HG02970 (cell line): ENCODE measurements at regions not wholly inside any gene's neighbourhood (a gene's known extent, or its start where the extent isn't known, plus 50 kb on each side); places are given as distances from the start of the nearest gene placed in this dataset.
A peak's percentile ranks its signal among the peaks of the same experiment; 100 is the strongest.

ENCODE experiments used
- ATAC-seq: cut with Tn5 transposase; IDR thresholded peaks from one replicate; pipeline ENCODE4 v1.9.1; 2021; ENCODE audit warnings: mild to moderate bottlenecking, moderate library complexity, moderate number of reproducible peaks; ENCODE audit not compliant: unreplicated experiment, low FRiP score

DNA sequence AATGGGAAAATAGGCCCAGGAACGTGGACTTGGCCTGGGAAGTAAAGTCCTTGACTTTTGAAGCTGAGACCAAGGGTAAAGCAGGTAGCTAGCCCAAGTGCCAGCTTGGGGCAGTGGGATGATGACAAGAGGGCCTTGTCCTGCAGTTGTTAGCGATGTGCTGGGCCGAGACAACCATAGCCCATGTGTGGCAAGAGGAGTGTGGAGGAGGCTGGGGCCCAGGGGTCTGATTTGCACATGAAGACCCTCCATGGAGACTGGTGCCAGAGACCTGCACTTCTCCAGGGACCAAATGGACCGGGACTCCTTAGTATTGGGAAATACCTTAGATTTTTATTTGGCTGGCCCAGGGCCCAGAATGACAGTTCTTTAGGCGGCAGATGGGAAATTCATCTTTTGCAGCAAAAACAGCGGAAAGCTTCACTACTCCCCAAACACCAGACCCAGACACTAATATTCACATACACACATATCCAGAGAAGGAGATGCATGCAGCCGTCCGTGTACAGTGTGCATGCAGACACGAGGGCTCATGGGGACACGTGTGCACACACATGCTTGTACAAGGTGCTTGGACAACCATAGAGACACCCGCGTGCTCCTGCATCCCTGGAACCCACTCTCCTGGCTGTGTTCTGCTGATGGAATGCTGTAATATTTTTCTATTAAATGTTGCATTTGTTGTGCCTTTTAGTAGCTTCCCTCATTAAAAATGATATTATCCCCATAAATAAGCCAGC, 78.1 kb upstream of the CSF3R start:
- ATAC-seq, result no peak

- no peak for ATAC-seq
These were observed 77.5 kb upstream of the CSF3R start for GRCh38 chr1:36560177-36560576.

GRCh38 chr1:36559061-36559460, 76.3 kb upstream of the CSF3R start:
- ATAC-seq, result no peak

DNA sequence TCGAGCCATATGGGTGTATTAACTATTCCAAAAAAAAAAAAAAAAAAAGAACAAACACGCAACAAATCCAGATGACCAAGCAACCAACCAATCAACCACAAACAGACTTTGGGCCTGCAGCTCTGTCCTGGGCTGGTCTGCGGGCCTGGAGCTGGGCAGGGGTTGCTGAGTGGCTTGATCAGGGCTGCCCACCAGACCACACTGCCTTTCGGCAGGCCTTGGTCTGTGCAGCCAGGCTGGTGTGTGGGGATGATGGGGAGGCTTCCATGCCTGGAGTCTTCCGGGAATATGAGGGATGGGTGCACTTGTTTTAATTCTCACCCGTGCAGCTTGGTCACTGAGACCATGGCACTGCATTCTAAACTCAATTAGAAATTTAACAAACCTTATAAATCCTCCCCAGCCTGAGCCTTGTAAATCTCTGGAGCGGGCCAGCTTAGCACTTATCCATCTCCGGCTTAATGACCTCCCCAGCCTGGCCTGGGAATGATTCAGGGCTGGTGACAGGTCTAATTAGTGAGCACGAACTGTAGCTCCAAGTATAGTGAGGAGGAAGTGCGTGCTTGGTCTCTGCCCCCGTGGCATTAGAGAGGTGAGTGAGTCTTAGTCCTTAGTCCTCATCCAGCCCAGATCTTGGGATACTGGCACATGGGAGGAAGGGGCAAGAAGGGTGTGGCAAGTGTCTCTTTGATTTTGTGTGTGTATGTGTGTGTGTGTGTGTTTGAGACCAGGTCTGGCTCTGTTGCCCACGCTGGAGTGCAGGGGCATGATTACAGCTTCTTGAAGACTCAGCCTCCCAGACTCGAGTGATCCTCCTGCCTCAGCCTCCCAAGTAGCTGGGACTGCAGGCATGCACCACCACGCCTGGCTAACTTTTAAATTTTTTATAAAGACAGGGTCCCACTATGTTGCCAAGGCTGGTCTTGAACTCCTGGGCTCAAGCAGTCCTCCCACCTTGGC, 74.6 kb upstream of the CSF3R start:
- ATAC-seq, result no peak

DNA sequence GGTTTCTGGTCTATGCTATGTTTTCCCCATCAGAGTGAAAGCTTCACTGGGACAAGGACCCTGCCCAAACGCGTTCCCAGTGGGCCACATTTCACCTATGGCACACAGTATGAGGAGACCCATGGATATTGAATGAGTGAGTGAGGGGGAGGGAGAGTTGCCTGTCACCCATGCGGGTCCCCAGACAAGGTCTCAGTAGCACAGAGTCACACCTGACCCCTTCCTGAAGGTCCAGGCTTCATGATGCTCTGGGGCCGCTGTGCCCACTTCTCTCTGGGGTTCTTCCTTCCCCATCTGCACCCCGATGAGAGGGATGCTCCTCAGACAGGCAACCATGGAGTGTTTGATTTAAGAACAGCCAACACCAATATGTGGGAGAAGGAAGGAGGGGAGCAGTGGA, 72.3 kb upstream of the CSF3R start:
- ATAC-seq, result no peak

DNA sequence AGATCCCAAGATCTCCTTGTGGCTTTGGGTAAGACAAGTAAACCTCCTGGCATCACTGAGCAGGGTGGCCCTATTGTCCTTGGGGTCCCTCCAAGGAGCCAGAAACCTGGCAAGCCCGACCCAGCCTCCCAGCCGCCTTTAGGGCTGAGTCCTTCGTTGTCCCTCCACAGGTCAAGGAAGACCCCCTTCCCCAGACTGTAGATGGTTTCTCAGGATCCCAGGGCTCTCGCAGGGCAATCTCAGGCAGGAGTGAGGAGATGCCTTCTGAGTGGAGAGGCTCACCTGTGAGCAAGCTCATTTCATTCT, 71.6 kb upstream of the CSF3R start:
- no peak for ATAC-seq

GRCh38 chr1:36553591-36554322, 71.0 kb upstream of the CSF3R start:
- peak; percentile 62 for ATAC-seq

DNA sequence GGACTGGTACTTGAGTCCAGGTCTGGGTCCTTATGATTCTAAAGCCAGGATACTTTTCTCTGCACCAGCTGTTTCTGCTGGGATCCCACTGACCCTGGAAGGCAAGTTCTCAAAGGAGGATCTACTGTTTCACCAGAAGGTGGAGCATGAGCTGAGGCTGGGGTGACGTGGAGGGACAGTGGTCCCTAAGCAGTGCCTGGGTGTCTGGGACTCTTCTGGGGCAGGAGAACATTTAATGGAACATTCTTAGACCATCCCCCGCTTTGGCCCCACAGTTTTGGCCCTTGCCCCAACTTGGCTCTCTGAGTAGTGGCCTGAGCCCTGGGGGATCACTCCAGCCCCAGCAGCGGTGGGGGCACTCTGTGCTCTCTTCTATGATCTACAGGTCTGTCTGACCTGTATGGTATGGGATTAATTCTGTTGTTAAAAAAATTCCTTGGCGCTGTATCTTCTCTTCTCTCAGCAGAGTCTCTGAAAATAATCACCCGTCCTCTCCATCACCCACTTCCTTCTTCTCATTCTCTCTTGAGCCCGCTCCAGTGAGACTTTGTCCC, 60.3 kb upstream of the CSF3R start:
- ATAC-seq, result no peak

DNA sequence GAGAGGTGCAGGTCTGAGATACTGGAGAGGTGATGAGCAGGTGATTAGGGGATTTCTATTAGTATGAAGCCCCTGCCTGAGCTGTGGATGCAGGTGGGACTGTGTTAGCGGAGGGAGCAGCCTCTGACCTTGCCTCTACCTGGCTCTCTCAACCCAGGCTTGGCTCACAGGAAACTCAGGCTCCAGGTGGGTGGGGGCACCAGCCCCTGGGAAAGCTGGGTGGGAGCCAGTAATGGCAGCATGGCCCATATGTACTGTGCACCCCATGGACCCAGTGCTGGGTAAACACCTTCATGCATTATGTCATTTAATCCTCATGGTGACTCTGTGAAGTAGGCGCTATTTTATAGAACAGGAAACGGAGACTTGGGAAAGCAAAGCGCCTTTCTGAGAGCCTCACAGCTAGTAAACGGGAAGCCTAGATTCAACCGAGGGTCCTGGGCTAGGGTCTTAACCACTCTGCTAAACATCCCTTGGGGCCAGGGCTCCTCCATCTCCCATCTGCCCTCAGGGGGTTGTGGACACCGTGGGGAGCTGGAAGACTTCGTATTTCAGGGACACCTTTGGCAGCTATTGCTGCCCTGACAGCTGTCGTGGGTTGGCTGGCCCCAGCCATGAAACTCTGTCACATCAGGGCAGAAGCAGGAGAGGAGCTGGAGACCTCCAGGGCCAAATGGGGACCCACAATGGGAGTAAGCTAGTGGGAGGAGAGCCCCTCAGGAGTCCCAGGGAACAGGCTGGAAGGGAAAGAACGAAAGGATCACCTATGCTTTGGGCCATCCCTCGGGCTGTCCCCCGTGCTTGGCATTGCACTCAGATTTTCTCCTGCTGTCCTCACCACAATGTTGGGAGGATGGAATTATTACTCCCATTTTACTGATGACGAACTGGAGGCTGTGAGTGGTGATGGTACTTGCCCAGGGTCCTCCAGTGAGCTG, 59.6 kb upstream of the CSF3R start:
- ATAC-seq, result no peak

- ATAC-seq, result no peak
These were observed 57.3 kb upstream of the CSF3R start for GRCh38 chr1:36540056-36540455.

GRCh38 chr1:36539526-36539925, 56.8 kb upstream of the CSF3R start:
- ATAC-seq, result no peak

DNA sequence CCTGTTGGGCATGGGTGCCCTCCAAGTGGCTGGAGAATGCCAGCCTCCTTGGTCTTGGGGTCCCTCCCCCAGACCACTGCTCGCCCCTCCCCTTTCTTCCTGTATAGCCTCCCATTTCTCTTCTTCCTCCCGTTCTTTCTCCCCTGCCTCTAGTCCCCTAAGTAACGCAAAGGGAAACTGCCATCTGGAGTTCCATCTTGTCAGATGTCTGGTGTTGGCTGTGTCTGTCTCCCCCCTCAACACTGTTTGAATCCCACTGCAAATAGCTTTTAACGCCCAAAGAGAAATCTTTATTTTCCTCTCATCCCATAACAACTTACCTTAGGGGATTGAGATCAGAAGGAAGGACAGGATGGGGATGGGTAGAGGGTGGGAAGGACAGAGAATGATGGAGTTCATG, 55.3 kb upstream of the CSF3R start:
- ATAC-seq, result no peak

DNA sequence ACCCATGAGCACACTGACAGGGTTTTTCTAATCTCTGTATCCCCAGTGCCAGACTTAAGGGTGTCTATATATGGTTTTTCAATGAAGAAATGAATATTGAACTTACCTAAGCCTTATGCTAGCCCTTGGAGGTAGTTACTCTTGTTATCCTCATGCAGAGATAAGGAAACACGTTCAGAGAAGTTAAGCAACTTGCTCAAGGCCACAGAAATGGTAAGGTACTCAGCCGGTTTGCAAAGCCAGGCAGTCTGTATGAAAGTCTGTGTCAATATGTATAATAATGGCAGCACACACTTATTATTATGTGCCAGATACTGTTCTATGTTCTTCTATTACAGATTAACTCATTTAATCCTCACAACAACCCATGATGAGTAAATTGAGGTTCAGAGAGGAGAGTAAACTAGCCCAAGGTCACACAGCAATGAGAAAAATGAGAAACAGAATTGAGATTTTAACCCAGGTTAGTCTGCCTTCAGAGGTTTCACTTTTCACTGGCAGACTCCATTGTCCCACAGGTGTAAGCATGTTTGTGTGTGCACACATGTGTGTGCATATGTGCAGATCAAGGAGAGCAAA, 54.6 kb upstream of the CSF3R start:
- no peak for ATAC-seq

GRCh38 chr1:36536727-36537126, 54.0 kb upstream of the CSF3R start:
- no peak for ATAC-seq

DNA sequence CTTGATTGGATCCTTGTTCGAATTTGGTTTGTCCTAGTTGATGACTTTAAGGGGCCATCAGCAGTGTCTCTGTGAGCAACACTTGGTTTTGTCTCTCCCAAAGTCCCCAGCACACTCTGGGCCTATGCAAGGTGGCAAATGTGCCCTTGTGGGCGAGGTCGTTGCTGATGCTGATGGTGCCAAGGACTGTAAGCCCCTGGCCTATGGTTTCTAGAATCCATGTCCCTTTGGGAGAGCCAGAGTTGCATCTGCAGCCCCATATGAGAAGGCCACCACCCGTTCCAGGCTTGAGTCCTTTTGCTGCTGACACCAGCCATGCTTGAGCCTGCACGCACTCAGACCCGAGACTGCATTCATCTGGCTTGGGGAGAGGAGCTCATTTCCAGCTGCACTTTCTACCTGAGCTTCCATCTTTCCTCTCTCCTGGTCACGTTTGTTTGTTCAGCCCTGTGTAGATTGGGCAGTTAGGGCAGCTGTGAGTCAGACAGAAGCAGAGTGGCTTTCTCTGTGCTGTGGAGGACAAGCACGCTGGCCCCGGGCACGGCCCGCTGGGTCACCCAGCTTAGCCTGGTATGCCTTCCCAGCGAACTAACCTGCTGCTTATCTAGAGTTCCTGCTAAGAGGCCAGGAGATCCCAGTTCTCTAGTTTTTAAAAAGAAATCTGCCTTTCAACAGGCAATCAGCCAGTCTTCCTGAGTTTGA, 52.1 kb upstream of the CSF3R start:
- no peak for ATAC-seq

- no peak for ATAC-seq
These were observed 51.2 kb upstream of the CSF3R start for GRCh38 chr1:36533897-36534296.

DNA sequence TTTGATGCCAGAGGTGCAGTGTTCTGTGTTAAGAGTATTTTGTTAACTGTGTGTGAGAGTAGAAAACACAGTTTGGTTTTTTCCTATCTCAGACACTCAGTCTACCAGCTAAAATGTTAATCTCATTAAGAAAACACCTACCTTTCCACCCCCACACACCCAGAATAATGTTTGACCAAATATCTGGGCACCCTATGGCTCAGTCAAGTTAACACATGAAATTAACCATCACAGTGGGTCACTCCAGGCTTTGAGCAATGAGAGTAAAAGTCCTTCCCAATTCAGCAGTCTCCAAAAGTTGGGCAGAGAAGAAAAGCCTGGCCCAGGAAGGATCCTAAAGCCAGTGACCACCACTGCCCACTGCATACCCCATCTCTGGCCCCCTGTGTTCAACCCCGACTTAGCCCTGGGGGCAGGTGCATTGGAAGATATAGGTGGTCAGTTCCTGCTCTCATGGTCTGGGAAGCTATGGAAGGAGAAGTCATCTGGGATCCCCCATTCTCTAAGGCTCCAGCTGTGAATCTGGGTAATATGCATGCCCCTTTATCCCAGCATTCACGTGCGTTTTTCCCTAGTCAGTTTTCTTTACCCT, 50.2 kb upstream of the CSF3R start:
- ATAC-seq, result no peak
